Esophagus squamous epithelium (tissue), 4 donors: ENCODE measurements at regions not wholly inside any gene's neighbourhood (a gene's known extent, or its start where the extent isn't known, plus 50 kb on each side); places are given as distances from the start of the nearest gene placed in this dataset.

Experiments
- CTCF ChIP-seq, 6 experiments: fragments of 450-650 bp in 4 of 6; fragments of 200-600 bp in 2 of 6; sonication (generic) in 2 of 6; IDR thresholded peaks; one replicate each; pipeline ENCODE4 v1.5.1; 2016 to 2019; ENCODE audit warnings: antibody characterized with exemption in 6 of 6, mild to moderate bottlenecking in 4 of 6, moderate library complexity in 4 of 6
- POLR2A ChIP-seq, 4 donors: fragments of 450-650 bp; IDR thresholded peaks; one replicate each; pipeline ENCODE4 v1.6.1; 2017; ENCODE audit warnings: antibody characterized with exemption in 4 of 4, mild to moderate bottlenecking in 4 of 4, moderate library complexity in 3 of 4

GRCh38 chr5:82993416-82993815, 83.8 kb downstream of the TMEM167A start:
- no peak for TF ChIP-seq POLR2A (IDR thresholded peaks at IDR 0.05)
- no peak for TF ChIP-seq CTCF (IDR thresholded peaks at IDR 0.05)
